ENCODE measurements at regions not wholly inside any gene's neighbourhood (a gene's known extent, or its start where the extent isn't known, plus 50 kb on each side); places are given as distances from the start of the nearest gene placed in this dataset.

DNA sequence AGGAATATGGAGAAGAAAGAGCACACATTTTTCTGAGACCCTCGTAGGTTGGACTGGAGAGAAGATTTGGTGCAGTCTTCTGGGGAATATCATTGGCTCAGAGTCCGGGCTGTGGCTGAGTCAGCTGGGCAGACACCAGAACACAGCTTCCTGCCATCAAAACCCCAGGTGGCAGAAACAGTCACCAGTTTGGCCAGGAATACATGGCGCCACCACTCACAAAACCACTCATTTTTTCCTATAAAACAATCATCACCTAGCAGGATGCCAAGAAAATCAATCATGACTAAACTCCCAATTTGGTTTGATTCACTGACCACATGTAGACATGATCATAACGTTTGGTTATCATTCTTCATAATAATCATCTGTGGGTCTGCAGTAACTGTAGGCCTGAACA is 178.1 kb upstream of the PBX1 start:
- no peaks in the 10 kb centered on the region for H3K9me1 ChIP-seq (ENCODE audit: control insufficient read depth, insufficient read depth, low read length)
- FAIRE-seq (no peak), DNase-seq (ENCODE audit: extremely low read depth in 1 of 4, low spot score in 3 of 4) (no peak), ATAC-seq (no peak)
- WGBS (ENCODE audit: insufficient coverage, low coverage, missing lambda C conversion rate): 2% methylated on average over 4 of the region's 4 CpGs
- intact Hi-C loops (cut with micrococcal nuclease) (no loop called here), in situ Hi-C loops (cut with MboI) (no loop called here)
- H3K36me3 ChIP-seq (ENCODE audit: control insufficient read depth, insufficient read depth, low read length): no peaks in the 10 kb centered on the region
- H3K27ac ChIP-seq (ENCODE audit: extremely low read depth, low read depth, low read length): no peak overlapping the region
- no peak overlapping the region for H3K4me2 ChIP-seq (ENCODE audit: insufficient read depth, low read length)
- H4K20me1 ChIP-seq (replicated peaks; ENCODE audit: control insufficient read depth, insufficient read depth, low read length): no peaks in the 10 kb centered on the region
- no peaks in the 10 kb centered on the region for H3K9me3 ChIP-seq (replicated peaks; ENCODE audit: control insufficient read depth, insufficient read depth, low read depth, low read length)
- no peaks in the 10 kb centered on the region for H3K27me3 ChIP-seq (ENCODE audit: control insufficient read depth in 2 of 2, insufficient read depth in 2 of 2, low read length in 2 of 2)
- H3K79me2 ChIP-seq (ENCODE audit: control insufficient read depth, insufficient read depth, low read length): no peaks in the 10 kb centered on the region
- H3K9ac ChIP-seq (ENCODE audit: insufficient read depth in 1 of 2, low read depth in 2 of 2, low read length in 2 of 2): no peak overlapping the region
- no TSS peak for BruUV-seq (replicated peaks)
- H2AFZ ChIP-seq (ENCODE audit: low read depth, low read length): no peak overlapping the region
- TF ChIP-seq TAF7 (tag; IDR thresholded peaks at IDR 0.05): no peak
- TF ChIP-seq MECOM (CRISPR knock-in tag; IDR thresholded peaks at IDR 0.05): no peak
- TF ChIP-seq CBX8 (IDR thresholded peaks at IDR 0.05; ENCODE audit: borderline replicate concordance, extremely low read depth, low read depth, low read length, poor library complexity, severe bottlenecking): no peak
- TF ChIP-seq, protein P1, sequence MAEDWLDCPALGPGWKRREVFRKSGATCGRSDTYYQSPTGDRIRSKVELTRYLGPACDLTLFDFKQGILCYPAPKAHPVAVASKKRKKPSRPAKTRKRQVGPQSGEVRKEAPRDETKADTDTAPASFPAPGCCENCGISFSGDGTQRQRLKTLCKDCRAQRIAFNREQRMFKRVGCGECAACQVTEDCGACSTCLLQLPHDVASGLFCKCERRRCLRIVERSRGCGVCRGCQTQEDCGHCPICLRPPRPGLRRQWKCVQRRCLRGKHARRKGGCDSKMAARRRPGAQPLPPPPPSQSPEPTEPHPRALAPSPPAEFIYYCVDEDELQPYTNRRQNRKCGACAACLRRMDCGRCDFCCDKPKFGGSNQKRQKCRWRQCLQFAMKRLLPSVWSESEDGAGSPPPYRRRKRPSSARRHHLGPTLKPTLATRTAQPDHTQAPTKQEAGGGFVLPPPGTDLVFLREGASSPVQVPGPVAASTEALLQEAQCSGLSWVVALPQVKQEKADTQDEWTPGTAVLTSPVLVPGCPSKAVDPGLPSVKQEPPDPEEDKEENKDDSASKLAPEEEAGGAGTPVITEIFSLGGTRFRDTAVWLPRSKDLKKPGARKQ (CRISPR knock-in tag; IDR thresholded peaks at IDR 0.05): no peak
- no peak for TF ChIP-seq ZNF707 (CRISPR knock-in tag; conservative IDR thresholded peaks at IDR 0.05)
- TF ChIP-seq ZZZ3 (IDR thresholded peaks at IDR 0.05): no peak
- no peak for TF ChIP-seq TRIM28 (IDR thresholded peaks at IDR 0.05)
- TF ChIP-seq MTF1 (CRISPR knock-in tag; IDR thresholded peaks at IDR 0.05; ENCODE audit: borderline replicate concordance): no peak
- TF ChIP-seq, protein P2, sequence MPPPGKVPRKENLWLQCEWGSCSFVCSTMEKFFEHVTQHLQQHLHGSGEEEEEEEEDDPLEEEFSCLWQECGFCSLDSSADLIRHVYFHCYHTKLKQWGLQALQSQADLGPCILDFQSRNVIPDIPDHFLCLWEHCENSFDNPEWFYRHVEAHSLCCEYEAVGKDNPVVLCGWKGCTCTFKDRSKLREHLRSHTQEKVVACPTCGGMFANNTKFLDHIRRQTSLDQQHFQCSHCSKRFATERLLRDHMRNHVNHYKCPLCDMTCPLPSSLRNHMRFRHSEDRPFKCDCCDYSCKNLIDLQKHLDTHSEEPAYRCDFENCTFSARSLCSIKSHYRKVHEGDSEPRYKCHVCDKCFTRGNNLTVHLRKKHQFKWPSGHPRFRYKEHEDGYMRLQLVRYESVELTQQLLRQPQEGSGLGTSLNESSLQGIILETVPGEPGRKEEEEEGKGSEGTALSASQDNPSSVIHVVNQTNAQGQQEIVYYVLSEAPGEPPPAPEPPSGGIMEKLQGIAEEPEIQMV (tag; conservative IDR thresholded peaks at IDR 0.05; ENCODE audit: low read depth): no peak
- no peak overlapping the region for H3K4me3 ChIP-seq
- ChIA-PET POLR2A (no interaction called here), CTCF (ENCODE audit: low intra/inter-chr PET ratio) (no interaction called here)
- no peaks in the 10 kb centered on the region for H3K4me1 ChIP-seq (replicated peaks in 1 of 2; ENCODE audit: control insufficient read depth in 2 of 2, insufficient read depth in 2 of 2, low read length in 2 of 2)

Measured in K562 (cell line).